Keratinocyte (primary cell): ENCODE measurements at regions not wholly inside any gene's neighbourhood (a gene's known extent, or its start where the extent isn't known, plus 50 kb on each side); places are given as distances from the start of the nearest gene placed in this dataset.

Experiments used
- EZH2 ChIP-seq: IDR thresholded peaks from one replicate; pipeline ENCODE4 v1.6.1; 2012; ENCODE audit warnings: inconsistent platforms, mild to moderate bottlenecking, low read length, moderate library complexity
- TF ChIP-seq, protein P1 (sequence below), 3 experiments: IDR thresholded peaks in 1 of 3; conservative IDR thresholded peaks in 1 of 3; optimal IDR thresholded peaks in 1 of 3; 2 replicates in 2 of 3; 3 replicates in 1 of 3; pipeline versions ENCODE3 to v1.5.1; 2011; ENCODE audit warnings: low read length in 3 of 3, mild to moderate bottlenecking in 3 of 3, moderate library complexity in 2 of 3, control low read depth in 1 of 3, inconsistent platforms in 1 of 3; ENCODE audit not compliant: insufficient read depth in 2 of 3; ENCODE audit errors: extremely low read depth in 1 of 3

DNA sequence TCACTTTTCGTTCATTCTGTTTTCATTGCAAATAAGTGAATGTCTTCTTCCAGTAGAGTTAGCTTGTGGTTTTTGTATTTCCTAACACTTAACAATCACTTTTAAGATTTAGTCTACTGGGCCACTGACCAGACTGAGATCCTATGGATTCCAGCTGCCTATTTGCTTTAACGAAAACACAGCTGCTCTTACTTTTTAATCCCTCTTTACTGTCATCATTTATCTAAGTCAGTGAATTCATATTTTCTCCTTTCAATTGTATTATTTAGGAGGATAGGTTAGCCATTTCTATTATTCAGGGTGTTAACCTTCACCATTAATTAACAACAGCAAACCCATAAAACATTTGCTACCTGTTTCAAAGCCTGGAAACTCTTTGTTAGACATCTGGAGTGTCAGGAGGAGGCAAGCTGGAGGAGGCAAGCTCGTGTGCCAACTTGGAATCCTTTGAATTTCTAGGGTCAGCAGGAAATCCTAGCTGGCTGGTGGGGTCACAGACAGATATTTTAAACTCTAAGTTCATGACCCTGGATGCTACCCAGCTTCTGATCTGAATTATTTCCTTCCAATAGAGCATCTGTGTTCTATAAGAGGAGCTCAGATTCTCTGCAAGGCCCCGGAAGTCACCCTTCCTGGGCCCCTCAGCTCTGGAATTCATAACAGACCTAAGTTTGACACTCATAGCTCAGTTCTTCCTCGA is 385.3 kb downstream of the RBM43 start:
- TF ChIP-seq EZH2 = no peak
- TF ChIP-seq, protein P1, sequence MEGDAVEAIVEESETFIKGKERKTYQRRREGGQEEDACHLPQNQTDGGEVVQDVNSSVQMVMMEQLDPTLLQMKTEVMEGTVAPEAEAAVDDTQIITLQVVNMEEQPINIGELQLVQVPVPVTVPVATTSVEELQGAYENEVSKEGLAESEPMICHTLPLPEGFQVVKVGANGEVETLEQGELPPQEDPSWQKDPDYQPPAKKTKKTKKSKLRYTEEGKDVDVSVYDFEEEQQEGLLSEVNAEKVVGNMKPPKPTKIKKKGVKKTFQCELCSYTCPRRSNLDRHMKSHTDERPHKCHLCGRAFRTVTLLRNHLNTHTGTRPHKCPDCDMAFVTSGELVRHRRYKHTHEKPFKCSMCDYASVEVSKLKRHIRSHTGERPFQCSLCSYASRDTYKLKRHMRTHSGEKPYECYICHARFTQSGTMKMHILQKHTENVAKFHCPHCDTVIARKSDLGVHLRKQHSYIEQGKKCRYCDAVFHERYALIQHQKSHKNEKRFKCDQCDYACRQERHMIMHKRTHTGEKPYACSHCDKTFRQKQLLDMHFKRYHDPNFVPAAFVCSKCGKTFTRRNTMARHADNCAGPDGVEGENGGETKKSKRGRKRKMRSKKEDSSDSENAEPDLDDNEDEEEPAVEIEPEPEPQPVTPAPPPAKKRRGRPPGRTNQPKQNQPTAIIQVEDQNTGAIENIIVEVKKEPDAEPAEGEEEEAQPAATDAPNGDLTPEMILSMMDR (optimal IDR thresholded peaks at IDR 0.05 in 1 of 3, IDR thresholded peaks at IDR 0.05 in 1 of 3, conservative IDR thresholded peaks at IDR 0.05 in 1 of 3; ENCODE audit: extremely low read depth in 1 of 3, insufficient read depth in 2 of 3, low read length in 3 of 3) = no peak
